Pancreas (tissue), 10 donors: ENCODE measurements at regions not wholly inside any gene's neighbourhood (a gene's known extent, or its start where the extent isn't known, plus 50 kb on each side); places are given as distances from the start of the nearest gene placed in this dataset.
A peak's percentile ranks its signal among the peaks of the same experiment; 100 is the strongest.

ENCODE experiments used
- ATAC-seq, 4 donors: fragments of 200-7000 bp; cut with Tn5 transposase; one replicate each; pipeline versions ENCODE4 v1.8.0 to v1.9.1; 2020; ENCODE audit warnings: mild to moderate bottlenecking in 4 of 4, moderate library complexity in 4 of 4
- DNase-seq, 6 donors: peaks; one replicate each; pipeline ENCODE4 v3.0.0-alpha.2; 2020
- FAIRE-seq: peaks from 2 replicates; lab custom pipeline; 2012; peaks lifted over from hg19 to GRCh38; lab: Jason Lieb, UNC
- H3K27ac ChIP-seq, 4 donors: fragments of 200-600 bp; sonication (generic); 1 replicate in 3 of 4; 2 replicates in 1 of 4; pipeline versions ENCODE4 v1.5.0 to v1.8.0; 2020
- H3K27me3 ChIP-seq, 4 donors: fragments of 200-600 bp; one replicate each; pipeline ENCODE4 v1.8.0; 2021
- H3K36me3 ChIP-seq, 3 donors: fragments of 200-600 bp; sonication (generic) in 1 of 3; one replicate each; pipeline versions ENCODE4 v1.5.0 to v1.8.0; 2020 to 2021
- H3K4me1 ChIP-seq, 3 donors: fragments of 200-600 bp; one replicate each; pipeline ENCODE4 v1.8.0; 2021
- H3K4me3 ChIP-seq, 4 donors: fragments of 200-600 bp; sonication (generic) in 2 of 4; one replicate each; pipeline versions ENCODE4 v1.5.0 to v1.8.0; 2020 to 2021
- H3K9me3 ChIP-seq, 4 donors: fragments of 200-600 bp; one replicate each; pipeline ENCODE4 v1.8.0; 2021
- CTCF ChIP-seq, 4 donors: fragments of 200-600 bp; sonication (generic) in 3 of 4; IDR thresholded peaks; one replicate each; pipeline versions ENCODE4 v1.5.0 to v1.8.0; 2021; ENCODE audit warnings: antibody characterized with exemption in 4 of 4
- whole genome bisulfite sequencing, 2 donors: extraction: QIAGEN DNeasy Blood & Tissue Kit; methylation state at CpG; one replicate each; pipeline ENCODE4 v1.1.7; 2013; 5-methylcytosine and 5-hydroxymethylcytosine counted together
- intact Hi-C, 3 donors: fragments of 100-400 bp; cut with DNase I; formaldehyde crosslinking; loops; one replicate each; pipeline versions ENCODE4 v1.11.1 to v1.14.2; 2022
- donor health status: healthy with polysubstance abuse.
- donor health status: DM: no; HTN: no; CAD: no; lungs with moderate emphysema.
- donor health status: DM: no; HTN: no; CAD: no.
- donor health status: control.
- donor health status: control.
- donor health status: Bipolar disorder and iron deficiency.
- donor health status: DM: yes; HTN: yes; CAD: no.
- donor health status: DM: no; HTN: no; CAD: no.
- donor health status: DM: no; HTN: no; CAD: no.
- donor health status: DM: yes; HTN: yes; CAD: no.

- intact Hi-C loops: no loop called here
- DNase-seq (no peak), FAIRE-seq (no peak)
Measured at GRCh38 chr2:12539776-12540562, 176.8 kb upstream of the TRIB2 start.

GRCh38 chr2:12543076-12543977 lies 173.4 kb upstream of the TRIB2 start:
- H3K27me3 ChIP-seq: no peaks in the 10 kb centered on the region
- no peaks in the 10 kb centered on the region for H3K4me1 ChIP-seq
- TF ChIP-seq CTCF (IDR thresholded peaks at IDR 0.05): no peak
- intact Hi-C loops: no loop called here
- no peak for ATAC-seq
- no peak overlapping the region for H3K4me3 ChIP-seq
- FAIRE-seq: no peak
- WGBS, 2 donors: 72 to 84% methylated on average over 11 of the region's 11 CpGs
- H3K9me3 ChIP-seq: no peaks in the 10 kb centered on the region
- DNase-seq: no peak
- H3K27ac ChIP-seq: no peak overlapping the region
- H3K36me3 ChIP-seq: no peaks in the 10 kb centered on the region

More at GRCh38 chr2:12539776-12540562, 176.8 kb upstream of the TRIB2 start:
- WGBS, 2 donors: 78 to 83% methylated on average over 10 of the region's 10 CpGs
- H3K9me3 ChIP-seq: no peaks in the 10 kb centered on the region
- ATAC-seq: no peak
- no peak overlapping the region for H3K4me3 ChIP-seq
- no peaks in the 10 kb centered on the region for H3K36me3 ChIP-seq
- no peaks in the 10 kb centered on the region for H3K4me1 ChIP-seq
- no peak overlapping the region for H3K27ac ChIP-seq
- H3K27me3 ChIP-seq: no peaks in the 10 kb centered on the region
- no peak for TF ChIP-seq CTCF (IDR thresholded peaks at IDR 0.05)

GRCh38 chr2:12543978-12544558 lies 172.7 kb upstream of the TRIB2 start:
- no peak for DNase-seq
- no peaks in the 10 kb centered on the region for H3K36me3 ChIP-seq
- TF ChIP-seq CTCF (IDR thresholded peaks at IDR 0.05): no peak
- no peaks in the 10 kb centered on the region for H3K27me3 ChIP-seq
- H3K27ac ChIP-seq: no peak overlapping the region
- H3K9me3 ChIP-seq: no peaks in the 10 kb centered on the region
- H3K4me1 ChIP-seq: no peaks in the 10 kb centered on the region
- H3K4me3 ChIP-seq: no peak overlapping the region
- ATAC-seq: no peak
- intact Hi-C loops: no loop called here
- WGBS, 2 donors: 78 to 85% methylated on average over 7 of the region's 7 CpGs
- no peak for FAIRE-seq

- no peak for TF ChIP-seq CTCF (IDR thresholded peaks at IDR 0.05)
- FAIRE-seq (no peak), ATAC-seq (peak in 1 of 4 donors; percentile 44), DNase-seq (no peak)
- 80 to 89% methylated on average over 2 of the region's 2 CpGs for WGBS, 2 donors
- H3K27me3 ChIP-seq: no peaks in the 10 kb centered on the region
- no peaks in the 10 kb centered on the region for H3K4me1 ChIP-seq
- no peak overlapping the region for H3K4me3 ChIP-seq
- H3K36me3 ChIP-seq: no peaks in the 10 kb centered on the region
- H3K27ac ChIP-seq: no peak overlapping the region
- H3K9me3 ChIP-seq: no peaks in the 10 kb centered on the region
- intact Hi-C loops: no loop called here
Measured at GRCh38 chr2:12547566-12548170, 169.1 kb upstream of the TRIB2 start.
